Endometrial microvascular endothelial cells (primary cell): ENCODE measurements at regions not wholly inside any gene's neighbourhood (a gene's known extent, or its start where the extent isn't known, plus 50 kb on each side); places are given as distances from the start of the nearest gene placed in this dataset.

ENCODE experiments used
- in situ Hi-C: cut with HindIII; loops from 2 replicates; pipeline ENCODE4 v1.10.0; 2017; ENCODE audit warnings: low sequenced_read_pairs, low pct_unique_long_range_greater_than_20kb; ENCODE audit errors: inconsistent ontology term

DNA sequence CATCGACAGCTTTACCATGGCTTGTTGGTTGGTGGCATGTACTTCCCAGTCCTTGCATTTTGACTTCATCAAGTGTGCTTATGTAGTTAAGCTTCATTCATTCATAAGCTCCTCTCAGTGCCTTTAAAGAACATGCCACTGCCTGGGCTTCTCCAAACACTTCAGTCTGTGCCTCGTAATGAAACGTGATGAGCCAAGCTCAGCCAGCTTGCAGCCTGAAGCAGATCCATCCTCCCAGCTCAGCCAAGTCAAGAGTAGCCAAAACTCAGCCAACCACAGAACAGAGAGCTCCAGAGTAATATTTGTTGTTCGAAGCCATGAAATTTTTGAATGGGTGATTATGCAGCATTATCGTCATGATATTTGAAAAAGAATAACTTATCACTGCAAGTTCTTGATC, 989.7 kb downstream of the EFNB2 start:
- in situ Hi-C loops: no loop called here

DNA sequence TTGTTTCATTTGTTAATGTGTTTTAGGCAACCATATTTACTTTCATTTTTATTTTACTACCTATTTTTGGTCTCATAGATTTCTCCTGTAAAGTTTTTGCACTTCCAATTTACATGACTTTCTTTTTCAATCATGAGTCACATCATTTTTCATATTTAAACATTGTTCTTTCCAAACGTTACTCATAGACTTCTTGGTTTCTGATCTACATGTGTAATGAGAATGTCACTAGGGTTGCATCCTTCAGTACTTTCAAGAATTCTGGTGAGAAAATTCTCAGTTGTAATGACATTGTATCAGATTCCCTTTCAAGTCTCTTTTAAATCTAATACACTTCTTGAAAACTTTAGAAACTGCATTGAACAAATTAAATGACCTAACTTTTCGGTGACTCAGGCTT, 991.7 kb downstream of the EFNB2 start:
- in situ Hi-C loops: no loop called here

DNA sequence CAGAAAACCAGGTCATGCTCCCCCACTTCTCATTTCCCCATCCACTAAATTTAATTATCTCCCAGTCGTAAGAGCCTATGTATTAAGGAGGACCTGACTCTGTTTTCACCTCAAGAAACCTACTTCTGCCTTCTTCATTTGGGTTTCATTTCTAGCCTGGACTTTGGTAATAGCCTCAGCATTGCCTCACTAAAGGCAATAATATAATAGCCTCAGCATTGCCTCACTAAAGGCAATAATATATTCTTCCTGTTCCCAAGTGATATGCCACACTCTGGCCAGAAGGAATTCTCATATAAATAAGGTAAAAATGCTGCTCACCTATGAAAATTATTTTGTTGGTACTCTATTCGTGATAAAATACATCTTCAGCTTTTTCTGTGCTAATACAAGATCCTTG, 993.9 kb downstream of the EFNB2 start:
- in situ Hi-C loops: no loop called here

DNA sequence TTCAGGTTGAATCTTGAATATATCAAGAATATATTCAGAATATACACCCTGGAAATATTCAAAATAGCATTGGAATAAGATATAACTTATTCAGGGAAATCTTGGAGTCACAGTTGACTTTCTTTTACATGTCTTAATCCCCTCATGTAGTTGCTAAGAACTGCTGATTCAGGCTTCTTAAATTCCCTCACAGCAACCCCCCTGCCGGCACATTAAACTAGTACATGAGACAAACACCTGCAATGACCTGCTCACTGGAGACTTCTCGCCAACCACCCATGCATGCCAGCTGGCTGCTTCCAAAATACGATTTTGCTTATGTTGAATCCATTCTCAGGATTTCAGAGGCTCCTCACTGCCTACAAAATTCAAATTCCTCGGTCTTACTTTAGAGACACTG, 997.1 kb downstream of the EFNB2 start:
- in situ Hi-C loops: no loop called here

DNA sequence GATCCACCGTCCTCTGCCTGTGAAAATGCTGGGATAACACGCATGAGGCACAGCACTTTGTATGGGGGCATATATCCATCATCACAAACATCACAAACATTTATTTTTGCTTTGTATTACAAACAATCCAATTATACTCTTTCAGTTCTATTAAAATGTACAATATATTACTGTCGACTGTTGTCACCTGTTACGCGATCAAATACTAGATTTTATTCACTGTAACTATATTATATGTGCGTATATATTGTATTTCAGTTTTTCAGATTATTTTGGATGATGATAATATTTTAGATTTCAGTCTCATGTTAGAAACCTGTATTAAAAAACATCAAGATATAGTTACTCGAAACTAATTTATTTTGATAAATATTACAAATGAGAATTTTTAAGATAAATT, 998.3 kb downstream of the EFNB2 start:
- in situ Hi-C loops: no loop called here

DNA sequence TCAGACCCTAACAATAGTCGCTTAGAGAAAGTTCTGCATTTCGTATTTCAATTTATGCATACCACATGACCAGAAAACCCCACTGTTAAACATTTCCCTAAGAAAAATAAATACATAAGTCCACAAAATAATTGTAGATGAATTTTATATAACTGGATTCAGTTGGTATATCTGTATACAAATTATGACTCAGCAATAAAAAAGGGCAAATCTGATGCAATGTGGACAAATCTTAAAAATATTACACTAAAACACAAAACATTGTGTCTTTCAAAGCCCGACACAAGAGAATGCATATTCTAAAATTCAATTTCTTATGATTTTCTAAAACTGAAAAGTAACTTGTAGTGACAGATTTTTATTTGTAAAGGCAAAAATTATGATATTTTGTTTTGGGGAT, 1005.0 kb downstream of the EFNB2 start:
- in situ Hi-C loops: no loop called here

DNA sequence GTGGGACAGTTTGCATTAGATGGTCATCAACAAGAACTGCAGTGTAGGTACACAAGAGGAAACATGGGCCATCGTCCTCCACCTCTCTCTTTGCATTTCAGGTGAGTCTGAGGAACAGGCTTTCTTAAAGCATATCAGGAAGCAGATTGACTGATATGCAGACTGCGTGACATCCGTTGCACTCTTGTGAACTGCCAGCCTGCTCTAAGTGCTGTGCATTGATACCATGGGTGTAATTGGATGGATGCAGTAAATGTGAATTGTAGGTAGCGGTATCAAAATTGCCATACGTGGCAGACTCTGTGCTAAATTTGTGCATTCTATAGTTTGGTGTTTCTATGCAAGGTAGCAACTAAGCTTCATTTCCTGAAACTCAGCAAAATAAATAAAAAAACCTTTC, 1008.3 kb downstream of the EFNB2 start:
- in situ Hi-C loops: no loop called here

DNA sequence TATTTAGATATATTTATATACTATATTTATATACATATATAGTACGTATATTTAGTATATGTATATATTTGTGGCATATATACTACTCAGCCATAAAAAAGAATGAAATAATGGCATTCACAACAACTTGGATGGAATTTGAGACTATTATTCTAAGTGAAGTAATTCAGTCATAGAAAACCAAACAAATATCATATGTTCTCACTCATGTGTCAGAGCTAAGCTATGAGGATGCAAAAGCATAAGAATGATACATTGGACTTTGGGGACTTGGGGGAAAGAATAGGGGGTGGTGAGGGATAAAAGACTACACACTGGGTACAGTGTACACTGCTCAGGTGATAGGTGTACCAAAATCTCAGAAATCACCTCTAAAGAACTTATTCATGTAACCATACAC, 1015.7 kb downstream of the EFNB2 start:
- in situ Hi-C loops: no loop called here

DNA sequence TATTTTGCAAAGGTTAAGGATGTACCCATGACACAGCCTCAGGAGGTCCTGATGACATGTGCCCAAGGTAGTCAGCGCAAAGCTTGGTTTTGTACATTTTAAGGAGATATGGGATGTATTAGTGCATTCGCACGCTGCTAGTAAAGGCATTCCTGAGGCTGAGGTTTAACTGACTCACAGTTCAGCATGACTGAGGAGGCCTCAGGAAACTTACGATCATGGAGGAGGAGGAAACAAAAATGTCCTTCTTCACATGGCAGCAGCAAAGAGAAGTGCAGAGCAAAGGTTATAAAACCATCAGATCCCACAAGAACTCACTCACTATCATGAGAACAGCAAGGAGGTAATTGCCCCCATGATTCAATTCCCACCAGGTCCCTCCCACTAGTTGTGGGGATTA, 1017.4 kb downstream of the EFNB2 start:
- in situ Hi-C loops: no loop called here

DNA sequence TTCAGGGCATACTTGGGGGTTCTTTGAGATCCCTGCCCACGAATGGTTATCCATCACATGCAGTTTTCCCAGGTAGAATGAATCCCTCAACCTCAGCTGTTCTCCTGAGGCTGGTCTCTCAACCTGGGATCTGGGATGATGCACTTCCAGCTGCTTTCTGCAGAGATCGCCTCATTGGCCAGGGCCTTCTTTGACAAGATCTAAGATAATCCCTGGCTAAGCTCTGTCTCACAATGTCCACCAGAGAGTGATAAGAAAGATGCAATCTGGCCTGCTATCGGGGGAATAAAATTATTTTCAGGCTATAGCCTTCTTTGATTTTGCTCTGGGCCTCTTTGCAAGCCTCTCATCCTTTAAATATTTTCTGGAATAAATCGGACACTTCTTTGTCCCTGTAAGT, 1021.1 kb downstream of the EFNB2 start:
- in situ Hi-C loops: no loop called here

DNA sequence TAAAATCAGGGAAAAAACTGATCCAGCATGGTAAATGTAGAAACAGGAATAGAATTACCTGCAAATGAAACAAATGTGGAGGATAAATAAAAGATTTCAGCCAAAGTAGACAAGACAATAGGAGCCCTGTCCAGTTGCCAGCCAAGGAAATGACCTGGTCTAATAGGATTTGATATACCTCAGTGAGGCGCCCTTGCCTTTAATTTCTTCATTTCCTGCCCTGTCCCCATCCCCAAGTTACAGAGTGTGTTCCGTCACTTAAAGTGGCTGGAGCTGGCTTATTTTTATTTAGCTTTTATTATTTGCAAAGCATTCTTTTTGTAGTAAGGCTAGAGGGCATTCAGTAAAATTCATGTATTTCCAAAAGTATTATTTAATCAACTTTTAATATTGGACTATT, 1022.0 kb downstream of the EFNB2 start:
- in situ Hi-C loops: no loop called here

DNA sequence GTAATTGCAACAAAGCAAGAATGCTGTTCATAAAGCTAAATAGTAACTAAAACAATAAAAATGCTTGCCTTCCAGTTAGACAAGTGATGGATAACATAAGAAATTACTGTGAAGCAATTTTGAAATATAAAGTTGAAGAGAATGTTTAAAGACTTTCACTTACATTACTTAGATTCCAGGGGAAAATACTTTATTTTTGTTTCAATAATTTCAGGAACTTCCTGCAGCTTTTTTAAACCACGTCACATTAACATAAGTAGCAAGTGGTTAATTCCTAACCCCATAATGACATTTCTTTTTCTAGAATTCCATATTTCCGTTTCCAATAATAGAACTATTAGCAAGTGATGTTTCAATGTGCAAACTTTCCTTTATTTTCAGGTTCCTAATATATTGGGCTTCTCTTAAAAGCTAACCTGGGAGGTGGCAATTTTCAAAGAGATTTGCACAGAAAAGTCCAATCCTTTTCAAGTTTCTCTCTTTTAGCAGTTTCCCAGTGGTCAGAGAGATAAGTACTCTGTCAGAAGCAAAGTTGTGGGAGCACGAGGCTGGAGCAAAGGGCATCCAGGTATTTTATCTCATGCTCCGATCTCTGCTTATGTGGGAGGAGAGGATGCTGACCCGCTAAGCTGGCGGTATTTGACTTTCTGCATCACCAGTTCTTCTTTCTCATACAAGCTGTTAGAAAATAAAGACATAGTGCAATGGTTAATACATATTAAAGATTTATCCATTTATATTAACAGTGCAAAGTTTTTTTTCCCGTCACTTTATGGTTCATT, 1025.3 kb downstream of the EFNB2 start:
- in situ Hi-C loops: no loop called here

DNA sequence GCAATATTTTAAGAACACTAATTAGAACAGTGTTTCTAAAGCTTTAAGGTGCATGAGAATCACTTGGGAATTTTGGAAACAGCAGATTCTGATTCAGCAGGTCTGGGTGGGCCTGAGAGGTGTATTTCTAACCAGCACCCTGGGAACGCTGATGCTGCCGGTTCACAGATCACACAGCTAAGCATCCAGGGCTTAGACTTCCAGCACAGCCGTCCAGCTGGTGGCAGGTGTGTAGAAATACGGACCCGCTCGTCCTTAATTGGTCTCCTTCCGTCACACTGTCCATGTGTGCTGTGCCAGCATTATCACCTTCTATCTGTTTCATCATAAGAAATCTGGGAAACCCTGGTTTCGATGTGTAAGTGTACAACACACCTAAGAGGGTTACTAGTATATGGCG, 1029.0 kb downstream of the EFNB2 start:
- in situ Hi-C loops: no loop called here

DNA sequence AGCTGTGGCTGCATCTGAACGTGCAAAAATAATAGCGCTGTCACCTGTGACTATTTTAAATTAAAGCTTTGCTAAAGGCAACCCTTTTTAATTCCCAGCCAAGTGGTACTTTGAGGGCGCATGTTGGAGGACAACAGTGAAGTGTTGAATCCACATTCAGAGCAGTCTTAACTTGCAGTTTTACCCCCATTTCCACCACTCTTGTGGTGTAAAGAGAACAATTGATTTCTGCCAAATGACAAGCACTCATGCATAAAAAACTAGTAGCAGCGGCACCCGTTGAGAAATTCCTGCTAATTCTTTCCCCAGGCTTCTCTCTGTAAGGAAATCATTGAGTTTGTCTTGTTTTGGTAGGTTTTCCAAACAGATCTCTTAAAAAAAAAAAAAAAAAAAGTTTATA, 1033.3 kb downstream of the EFNB2 start:
- in situ Hi-C loops: no loop called here

DNA sequence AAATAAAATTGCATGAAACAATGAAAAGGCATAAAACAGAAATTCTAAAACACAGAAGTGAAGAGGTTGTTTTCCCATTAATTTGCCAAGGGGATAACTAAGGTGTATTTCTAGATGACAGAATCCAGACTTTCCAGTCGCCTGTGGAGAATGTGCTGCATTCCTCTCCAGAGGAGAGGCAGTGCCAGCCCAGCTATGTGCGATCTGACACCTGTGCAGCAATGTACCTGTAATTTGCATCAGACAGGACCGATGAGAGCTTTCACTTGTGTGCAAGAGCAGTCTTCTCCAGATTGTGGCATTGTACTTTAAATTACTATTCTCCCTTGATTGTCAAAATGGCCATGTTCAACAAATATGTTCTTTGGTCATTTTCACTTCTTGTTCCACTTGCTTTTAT, 1037.9 kb downstream of the EFNB2 start:
- in situ Hi-C loops: no loop called here

DNA sequence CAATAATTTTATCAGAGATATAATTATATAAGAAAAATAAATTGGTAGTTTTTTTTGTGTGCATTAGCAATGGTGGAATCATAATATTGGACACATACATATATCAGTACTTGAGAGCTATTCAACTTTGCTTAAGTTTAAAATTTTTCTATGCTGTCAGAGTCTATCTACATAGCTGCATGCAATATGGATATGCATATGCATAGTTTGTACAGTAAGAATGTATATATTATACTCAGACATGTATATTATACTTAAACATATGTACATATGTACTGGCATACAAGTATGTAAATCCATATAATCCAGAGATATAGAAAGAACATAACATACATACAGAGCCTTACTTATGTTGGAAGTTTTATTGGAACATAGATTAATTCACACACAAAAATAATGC, 1043.2 kb downstream of the EFNB2 start:
- in situ Hi-C loops: no loop called here

DNA sequence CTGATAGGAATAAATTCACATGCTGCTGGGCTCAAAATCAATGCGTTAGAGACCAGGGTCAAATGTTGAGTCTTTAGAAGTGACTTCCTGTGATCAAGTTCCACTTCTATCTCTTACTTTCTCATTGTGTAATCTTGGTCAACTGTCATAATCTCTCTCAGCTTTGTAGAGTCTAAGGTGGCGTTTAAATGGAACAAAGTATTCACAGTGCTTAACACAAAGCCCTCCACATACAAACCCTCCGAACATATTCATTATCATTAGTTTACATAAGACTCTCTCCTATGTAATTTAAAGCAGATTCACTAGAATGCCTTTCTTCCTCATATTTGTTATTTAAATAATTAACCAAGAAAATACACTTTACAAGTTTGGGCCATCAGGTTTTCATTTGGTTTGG, 1044.1 kb downstream of the EFNB2 start:
- in situ Hi-C loops: no loop called here

DNA sequence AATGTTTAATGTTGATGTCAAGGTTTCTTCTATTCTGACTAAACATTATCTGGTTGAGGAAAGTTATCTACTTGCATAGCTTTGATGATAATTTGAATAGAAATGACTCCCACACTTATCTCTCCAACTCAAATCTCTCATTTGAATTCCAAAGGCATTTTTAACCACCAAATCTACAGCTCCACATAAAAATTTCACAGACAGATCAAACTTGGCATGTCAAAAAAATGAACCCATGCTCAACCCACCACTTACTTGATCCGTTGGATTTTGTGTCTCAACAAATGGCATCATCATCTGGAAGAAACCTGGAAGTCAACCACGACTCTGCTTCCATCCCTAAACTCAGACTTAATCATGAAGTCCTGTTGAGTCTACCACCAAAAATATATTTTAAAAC, 1050.4 kb downstream of the EFNB2 start:
- in situ Hi-C loops: no loop called here

DNA sequence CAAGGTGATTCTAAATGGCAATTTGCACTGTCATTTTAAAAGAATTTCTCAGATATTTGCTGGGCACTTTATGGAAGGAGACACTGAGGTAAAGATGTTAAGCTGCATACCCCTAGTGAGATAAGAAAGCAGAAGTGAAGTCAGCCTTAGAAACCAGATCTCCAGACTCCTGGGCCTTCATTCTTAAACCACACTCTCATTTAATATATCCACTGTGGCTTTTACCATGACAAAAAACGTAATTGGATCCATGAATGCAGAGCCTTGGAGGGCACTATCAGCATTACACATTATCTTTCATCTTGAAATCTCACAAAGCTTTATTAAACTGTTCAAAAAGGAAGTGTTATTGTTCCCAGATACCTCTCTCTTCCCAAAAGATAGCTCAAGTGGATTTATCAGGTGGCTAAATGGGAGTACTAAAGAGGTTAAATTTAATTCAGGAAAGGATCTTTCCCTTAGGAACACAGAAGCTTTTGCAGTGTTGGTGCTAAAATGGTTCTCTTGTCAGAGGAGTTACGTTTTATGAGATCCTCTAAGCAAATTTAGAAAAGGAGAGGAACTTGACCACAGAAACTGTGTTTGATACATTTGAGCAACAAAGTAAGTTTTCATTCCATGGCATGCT, 1060.4 kb downstream of the EFNB2 start:
- in situ Hi-C loops: no loop called here

DNA sequence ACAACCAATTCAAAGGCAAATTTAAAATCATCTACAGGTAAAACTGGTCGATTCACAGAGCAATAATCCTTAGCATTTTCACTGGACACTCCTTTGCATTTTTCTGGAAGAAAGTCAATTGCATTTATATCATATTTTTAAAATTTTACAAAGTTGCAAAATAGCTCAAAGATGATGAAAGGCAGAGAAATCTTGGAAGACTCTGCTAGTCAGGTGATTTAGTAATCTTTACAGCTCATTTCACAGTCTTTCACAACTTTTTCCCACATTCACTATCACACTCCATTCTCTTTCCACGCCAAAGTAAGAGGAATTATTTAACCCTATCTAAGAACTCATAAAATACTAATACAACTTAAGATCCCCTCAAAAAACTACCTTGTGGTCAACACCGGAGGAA, 1063.8 kb downstream of the EFNB2 start:
- in situ Hi-C loops: no loop called here

DNA sequence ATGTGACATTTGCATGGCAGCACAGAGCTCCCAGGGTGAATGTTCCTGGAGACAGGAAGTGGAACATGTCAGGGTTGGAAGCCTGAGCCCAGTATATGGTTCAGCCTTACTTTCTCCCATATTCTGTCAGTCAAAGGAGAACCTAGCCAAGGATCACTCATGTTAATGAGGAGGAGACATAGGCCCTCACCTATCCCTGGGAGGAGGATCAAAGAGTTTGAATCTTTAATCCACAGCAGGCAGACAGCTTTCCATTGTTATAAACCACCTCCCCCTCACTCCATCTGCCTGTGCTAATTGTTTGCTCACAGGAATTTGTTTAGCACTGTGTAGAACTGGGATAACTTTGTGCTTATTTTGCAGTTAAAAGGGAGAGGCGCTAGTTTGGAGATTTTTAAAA, 1069.1 kb downstream of the EFNB2 start:
- in situ Hi-C loops: no loop called here
